GM12873 (cell line): ENCODE measurements at regions not wholly inside any gene's neighbourhood (a gene's known extent, or its start where the extent isn't known, plus 50 kb on each side); places are given as distances from the start of the nearest gene placed in this dataset.

Source experiments
- TF ChIP-seq, protein P1 (sequence below): IDR thresholded peaks from 2 replicates; pipeline ENCODE4 v1.5.1; 2012; ENCODE audit warnings: low read depth, mild to moderate bottlenecking, moderate library complexity, low read length, control low read depth; ENCODE audit not compliant: insufficient read depth; ENCODE audit errors: missing control alignments

- TF ChIP-seq, protein P1, sequence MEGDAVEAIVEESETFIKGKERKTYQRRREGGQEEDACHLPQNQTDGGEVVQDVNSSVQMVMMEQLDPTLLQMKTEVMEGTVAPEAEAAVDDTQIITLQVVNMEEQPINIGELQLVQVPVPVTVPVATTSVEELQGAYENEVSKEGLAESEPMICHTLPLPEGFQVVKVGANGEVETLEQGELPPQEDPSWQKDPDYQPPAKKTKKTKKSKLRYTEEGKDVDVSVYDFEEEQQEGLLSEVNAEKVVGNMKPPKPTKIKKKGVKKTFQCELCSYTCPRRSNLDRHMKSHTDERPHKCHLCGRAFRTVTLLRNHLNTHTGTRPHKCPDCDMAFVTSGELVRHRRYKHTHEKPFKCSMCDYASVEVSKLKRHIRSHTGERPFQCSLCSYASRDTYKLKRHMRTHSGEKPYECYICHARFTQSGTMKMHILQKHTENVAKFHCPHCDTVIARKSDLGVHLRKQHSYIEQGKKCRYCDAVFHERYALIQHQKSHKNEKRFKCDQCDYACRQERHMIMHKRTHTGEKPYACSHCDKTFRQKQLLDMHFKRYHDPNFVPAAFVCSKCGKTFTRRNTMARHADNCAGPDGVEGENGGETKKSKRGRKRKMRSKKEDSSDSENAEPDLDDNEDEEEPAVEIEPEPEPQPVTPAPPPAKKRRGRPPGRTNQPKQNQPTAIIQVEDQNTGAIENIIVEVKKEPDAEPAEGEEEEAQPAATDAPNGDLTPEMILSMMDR: no peak
These were observed 104.3 kb upstream of the GK2 start for GRCh38 chr4:79512363-79512762.

GRCh38 chr4:79502081-79502480, 94.1 kb upstream of the GK2 start:
- TF ChIP-seq, protein P1: no peak

- TF ChIP-seq, protein P1: no peak
These were observed 90.3 kb upstream of the GK2 start for GRCh38 chr4:79498282-79498681.

DNA sequence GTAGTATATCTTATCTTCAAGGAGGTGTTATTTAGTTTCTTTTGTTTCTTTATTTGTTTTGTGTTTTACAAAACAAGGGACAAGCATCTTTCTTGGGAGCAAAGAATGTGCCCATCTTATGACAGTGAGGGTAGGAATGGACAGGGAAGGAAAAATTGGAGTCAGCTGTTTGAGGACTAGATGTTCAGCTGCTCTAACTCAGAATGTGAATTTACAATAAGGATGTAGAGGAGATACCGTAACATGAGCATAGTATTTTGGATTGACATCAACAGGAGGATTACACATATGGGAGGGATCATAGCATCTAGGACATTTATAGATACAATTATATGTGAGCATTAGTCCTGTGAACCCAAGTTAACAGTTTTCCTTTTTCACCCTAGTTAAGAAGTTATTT, 89.0 kb upstream of the GK2 start:
- TF ChIP-seq, protein P1: no peak

- TF ChIP-seq, protein P1: no peak
These were observed 87.4 kb upstream of the GK2 start for GRCh38 chr4:79495447-79495846.

DNA sequence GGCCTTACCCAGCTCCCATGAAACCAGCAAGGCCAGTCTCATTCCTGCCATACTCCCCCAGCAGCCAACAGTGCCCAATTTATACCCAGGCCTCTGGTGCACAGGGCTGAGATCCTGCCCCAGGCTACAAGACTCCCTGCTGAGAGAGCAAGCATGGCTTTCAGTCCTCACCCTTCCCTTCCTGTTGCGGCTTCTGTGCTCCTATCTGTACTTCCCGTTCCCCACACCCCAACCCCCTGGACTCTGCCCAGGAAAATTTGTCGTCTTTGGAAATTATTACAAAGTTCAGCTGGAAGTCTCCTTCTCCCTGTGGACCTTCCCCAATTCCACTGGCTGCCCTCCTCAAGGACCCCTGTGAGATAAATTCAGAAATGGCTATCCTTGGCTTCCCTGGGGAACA, 84.1 kb upstream of the GK2 start:
- TF ChIP-seq, protein P1: no peak

GRCh38 chr4:79489506-79489905, 81.5 kb upstream of the GK2 start:
- TF ChIP-seq, protein P1: no peak
